ENCODE measurements at regions not wholly inside any gene's neighbourhood (a gene's known extent, or its start where the extent isn't known, plus 50 kb on each side); places are given as distances from the start of the nearest gene placed in this dataset.

DNA sequence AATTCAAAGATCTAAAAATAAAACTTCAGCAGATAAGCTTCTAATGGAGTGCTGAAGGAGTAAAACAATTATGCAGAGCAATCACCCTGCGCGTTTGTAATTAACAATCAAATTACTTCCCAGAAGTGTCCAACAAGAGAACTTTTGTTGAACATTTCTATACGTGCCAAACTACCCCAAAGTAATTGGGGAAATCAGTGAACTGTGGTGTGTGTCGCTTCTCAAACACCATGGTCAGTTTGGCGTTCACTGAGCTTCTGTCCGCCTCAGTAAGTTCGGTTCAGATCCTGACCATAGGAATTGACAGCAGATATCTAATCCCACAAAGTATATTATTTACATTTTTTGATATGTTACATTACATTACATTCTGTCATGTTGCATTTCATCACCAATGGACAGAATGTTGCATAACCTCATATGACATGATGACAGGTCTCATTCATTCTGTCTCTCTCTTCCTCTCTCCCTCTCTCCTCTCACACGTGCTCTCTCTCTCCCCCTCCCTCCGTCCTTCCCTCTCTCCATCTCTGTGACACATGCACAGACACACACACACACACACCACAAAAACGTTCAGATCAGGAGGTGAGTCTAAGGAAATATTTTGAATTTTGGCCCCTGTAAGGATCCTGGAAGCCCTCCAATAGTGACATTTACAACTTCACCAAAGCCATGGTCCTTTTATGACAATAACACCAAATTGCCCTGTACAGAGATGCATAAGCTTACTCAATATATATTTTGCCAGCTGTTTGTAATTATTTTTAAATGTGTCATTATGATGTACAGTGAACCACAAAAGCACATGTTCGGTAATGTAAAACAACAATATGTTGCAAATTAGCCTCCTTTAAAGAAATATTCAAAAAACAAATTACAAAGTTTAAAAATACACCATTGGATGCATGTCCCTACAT lies 269.2 kb downstream of the FIGN start:
- in situ Hi-C loops (cut with HindIII; ENCODE audit: low pct_unique_long_range_greater_than_20kb, low sequenced_read_pairs): no loop called here
- DNase-seq (ENCODE audit: low read depth, low spot score): no peak

DNA sequence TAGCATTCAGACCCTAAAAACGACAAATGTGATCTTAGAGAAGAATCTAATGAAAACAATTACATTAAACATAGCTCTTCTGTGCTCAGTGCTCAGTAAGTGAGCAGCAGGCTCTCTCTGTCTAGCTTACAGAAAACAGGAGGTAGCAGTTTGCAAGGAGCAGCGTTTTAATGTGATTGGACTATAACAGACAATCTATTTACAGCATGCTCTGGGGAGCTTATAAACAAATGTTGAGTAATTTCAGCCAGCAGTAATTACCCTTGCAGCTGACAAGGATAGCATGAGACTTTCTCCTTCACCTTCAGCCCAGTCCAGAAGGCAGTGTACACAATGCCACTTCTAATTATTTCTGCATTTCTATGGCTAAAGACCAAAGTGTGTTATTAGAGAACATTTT lies 270.4 kb downstream of the FIGN start:
- in situ Hi-C loops (cut with HindIII; ENCODE audit: low pct_unique_long_range_greater_than_20kb, low sequenced_read_pairs): no loop called here
- peak; percentile 30 for DNase-seq (ENCODE audit: low read depth, low spot score)

DNA sequence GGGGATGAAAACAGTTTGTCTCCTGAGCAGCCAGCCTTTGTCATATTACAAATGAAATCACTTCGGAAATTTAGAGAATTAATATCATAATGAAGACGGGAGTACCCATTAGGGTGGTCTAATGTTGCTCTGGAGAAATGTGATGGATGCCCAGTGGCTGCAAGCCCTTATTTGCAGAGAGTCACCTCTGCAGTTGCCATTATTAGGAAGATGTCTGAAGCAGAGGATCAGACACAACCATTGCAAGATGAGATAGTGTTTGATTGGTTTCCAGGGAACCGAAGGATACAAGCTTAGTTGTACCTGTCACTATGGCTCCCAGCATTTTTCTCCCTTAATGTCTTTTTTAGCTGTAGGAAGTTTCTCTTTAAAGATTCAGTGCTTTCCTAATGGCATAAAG lies 272.4 kb downstream of the FIGN start:
- in situ Hi-C loops (cut with HindIII; ENCODE audit: low pct_unique_long_range_greater_than_20kb, low sequenced_read_pairs): no loop called here
- no peak for DNase-seq (ENCODE audit: low read depth, low spot score)

DNA sequence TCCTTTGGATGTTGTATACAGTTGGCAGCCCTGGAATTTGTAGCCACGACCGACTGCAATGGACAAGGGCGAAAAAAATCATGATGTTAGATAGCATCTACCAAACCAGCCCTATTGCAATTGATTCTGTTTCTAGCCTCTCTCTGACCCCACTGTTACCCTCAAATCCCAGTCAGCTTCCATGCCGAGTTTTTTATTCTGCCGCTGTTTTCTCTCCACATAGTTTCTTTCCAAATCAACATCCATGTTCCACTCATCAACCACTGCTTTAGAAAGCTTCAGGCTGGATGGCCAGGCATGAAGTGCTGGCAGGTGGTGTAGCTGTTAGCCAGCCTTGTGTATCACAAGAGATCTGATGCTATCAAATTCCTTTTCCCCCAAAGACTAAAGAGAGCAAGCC lies 272.8 kb downstream of the FIGN start:
- DNase-seq (ENCODE audit: low read depth, low spot score): no peak
- in situ Hi-C loops (cut with HindIII; ENCODE audit: low pct_unique_long_range_greater_than_20kb, low sequenced_read_pairs): no loop called here

DNA sequence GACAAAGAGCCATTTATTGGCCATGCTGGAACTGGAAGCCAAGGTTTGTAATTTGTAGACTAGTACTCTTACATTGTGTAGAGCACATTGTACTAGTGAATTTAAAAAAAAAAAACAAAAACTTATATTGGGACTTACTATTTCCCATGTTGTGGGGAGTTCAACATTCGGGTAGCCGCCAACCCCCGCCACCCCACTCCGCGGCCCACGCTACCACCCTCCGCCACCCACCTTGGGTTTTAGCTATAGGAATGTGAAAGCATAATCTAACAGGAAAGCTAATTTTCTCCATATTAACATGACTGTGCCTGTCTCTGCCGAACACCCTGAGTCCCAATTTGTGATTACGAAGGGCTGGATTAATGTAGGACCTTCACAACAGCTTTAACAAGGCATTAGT lies 275.8 kb downstream of the FIGN start:
- in situ Hi-C loops (cut with HindIII; ENCODE audit: low pct_unique_long_range_greater_than_20kb, low sequenced_read_pairs): no loop called here
- no peak for DNase-seq (ENCODE audit: low read depth, low spot score)

DNA sequence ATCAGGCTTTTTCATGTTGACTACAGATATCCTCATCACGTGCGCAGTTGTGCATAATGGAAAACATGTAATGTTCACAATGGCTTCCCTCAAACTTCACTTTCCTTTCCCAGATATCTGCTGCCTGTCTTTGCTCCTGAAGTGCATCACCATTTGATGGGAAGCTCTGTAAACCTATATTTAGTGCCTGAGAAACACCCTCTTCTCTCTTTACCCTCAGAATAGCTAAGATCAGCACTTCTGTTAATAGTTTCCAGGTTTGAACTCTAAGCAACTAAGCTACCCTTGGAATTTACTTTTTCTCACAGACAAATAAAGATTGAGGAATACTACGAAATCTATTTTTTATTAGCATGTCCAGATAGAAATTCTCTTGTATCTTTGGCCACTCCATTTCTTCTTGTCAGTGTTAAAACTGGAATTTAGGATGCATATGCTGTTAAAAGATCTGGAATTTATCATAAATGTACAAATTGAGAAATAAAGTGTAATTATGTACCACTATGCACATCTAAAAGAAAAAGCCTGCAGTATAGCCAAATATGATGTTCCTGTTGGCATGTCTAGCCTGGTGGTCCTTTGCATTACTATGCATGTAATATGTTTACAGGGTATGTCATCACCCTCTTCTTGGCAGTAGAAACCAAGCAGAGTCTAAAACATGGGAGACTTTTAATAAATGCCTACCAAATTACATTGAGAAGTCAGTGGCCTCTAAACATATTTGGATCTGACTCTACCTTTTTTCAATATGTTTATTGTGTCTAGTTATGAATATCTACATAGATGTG lies 278.7 kb downstream of the FIGN start:
- DNase-seq (ENCODE audit: low read depth, low spot score): no peak
- in situ Hi-C loops (cut with HindIII; ENCODE audit: low pct_unique_long_range_greater_than_20kb, low sequenced_read_pairs): no loop called here

DNA sequence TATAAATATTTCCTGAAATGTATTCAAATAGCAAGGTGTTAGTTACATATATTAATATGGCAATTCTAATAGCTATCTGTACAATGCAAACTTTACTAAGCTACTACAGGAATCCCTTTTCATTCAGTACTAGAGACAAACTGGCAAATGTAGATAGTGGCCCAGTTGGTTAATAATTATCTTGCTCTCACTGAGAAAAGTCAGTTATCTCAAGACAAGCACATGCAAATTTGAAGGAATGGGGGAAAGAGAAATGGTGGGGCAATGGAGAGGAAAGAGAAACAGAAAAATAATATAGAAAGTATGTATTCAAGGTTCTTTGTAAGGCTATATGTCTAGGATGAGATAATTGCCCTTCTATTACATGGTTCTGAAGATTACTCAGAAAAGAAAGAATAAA lies 280.0 kb downstream of the FIGN start:
- in situ Hi-C loops (cut with HindIII; ENCODE audit: low pct_unique_long_range_greater_than_20kb, low sequenced_read_pairs): no loop called here
- no peak for DNase-seq (ENCODE audit: low read depth, low spot score)

DNA sequence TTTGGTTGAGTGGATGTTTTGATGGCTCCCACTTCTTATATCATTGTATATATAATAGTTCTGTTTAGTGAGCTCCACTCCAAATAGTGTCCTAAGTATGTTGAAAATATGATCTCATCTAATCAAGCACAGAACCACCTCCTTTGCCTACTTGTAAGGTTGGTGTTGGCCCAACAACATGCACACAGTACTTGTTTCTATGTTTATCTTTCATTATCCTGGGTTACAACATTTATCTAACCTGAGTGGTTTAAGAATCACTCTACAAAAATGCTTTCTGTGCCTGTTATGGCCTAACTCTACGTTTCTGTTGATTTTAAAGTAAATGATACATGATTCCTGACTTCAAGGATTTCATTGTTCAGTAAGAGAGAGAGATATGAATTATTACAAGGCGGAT lies 281.9 kb downstream of the FIGN start:
- in situ Hi-C loops (cut with HindIII; ENCODE audit: low pct_unique_long_range_greater_than_20kb, low sequenced_read_pairs): no loop called here
- DNase-seq (ENCODE audit: low read depth, low spot score): no peak

DNA sequence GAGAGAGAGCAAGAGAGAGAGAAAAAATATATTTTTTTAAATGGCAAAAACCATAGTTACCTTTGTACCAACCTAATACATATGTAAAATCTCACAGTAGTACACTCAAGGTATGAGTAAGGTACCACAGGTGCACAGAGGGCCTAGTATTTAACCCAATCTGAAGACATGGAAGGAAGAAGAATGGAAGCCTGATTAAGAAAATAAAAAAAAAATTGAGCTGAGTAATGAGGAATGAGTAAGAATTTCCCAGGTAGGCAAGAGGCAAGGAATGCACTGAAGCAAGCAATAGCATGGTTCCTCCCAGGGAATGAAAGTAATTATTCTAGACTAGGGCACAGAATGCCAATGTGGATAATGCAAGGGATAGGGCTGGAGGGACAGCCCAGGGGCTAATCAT lies 294.2 kb downstream of the FIGN start:
- DNase-seq (ENCODE audit: low read depth, low spot score): no peak
- in situ Hi-C loops (cut with HindIII; ENCODE audit: low pct_unique_long_range_greater_than_20kb, low sequenced_read_pairs): no loop called here

DNA sequence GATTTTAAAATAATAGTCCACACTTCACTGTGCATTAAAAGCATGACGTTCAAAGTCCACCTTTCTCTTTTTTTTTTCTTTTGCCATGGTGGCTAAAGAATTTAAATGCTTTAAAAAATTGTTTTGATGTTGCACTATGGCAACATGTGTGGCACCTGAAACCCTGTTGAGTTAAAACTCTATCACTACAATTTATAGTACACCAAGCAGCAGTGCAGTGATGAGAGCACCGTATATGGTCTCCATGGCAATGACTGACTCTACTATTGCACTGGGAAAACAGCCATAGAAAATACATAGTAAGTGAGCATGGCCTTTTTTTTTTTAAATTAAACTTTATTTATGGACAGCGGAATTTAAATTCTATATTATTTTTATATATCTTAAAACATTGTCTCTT lies 298.8 kb downstream of the FIGN start:
- in situ Hi-C loops (cut with HindIII; ENCODE audit: low pct_unique_long_range_greater_than_20kb, low sequenced_read_pairs): no loop called here
- DNase-seq (ENCODE audit: low read depth, low spot score): no peak

DNA sequence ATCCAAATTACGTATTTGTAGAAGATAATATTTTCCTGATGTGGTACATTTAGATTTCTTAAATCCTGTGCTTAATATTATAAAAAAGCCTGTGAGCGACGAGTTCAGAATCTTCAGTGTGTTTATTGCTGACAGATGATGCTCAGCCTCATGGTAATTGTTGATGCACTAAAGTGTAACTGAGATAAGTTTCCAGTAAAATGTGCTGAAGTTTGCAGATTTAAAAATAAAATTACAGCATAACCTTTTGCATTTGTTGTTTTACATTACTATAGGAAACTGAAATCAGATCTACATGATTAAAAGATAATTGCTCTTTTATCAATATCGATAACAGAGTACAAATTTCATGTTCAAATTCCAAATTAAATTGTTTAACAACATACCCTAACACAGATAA lies 307.6 kb downstream of the FIGN start:
- in situ Hi-C loops (cut with HindIII; ENCODE audit: low pct_unique_long_range_greater_than_20kb, low sequenced_read_pairs): no loop called here
- DNase-seq (ENCODE audit: low read depth, low spot score): no peak

DNA sequence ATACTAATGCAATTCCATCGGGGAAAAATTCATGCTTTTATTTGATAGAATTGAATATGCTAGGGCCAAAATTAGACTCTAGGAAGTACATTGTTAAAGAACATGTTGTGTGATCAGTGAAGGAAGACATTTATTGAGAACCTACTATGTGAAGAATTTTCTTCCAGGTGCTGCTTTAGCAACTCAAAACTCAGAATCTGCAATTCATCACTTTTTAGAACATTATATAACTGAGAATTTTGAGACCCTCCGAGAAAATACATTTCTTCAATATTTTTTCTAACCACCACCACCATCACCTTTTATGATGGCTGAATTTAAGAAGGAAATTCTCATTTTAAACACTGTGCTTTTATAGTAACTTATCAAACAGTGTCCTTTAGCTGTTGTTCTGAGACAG lies 315.2 kb downstream of the FIGN start:
- in situ Hi-C loops (cut with HindIII; ENCODE audit: low pct_unique_long_range_greater_than_20kb, low sequenced_read_pairs): no loop called here

DNA sequence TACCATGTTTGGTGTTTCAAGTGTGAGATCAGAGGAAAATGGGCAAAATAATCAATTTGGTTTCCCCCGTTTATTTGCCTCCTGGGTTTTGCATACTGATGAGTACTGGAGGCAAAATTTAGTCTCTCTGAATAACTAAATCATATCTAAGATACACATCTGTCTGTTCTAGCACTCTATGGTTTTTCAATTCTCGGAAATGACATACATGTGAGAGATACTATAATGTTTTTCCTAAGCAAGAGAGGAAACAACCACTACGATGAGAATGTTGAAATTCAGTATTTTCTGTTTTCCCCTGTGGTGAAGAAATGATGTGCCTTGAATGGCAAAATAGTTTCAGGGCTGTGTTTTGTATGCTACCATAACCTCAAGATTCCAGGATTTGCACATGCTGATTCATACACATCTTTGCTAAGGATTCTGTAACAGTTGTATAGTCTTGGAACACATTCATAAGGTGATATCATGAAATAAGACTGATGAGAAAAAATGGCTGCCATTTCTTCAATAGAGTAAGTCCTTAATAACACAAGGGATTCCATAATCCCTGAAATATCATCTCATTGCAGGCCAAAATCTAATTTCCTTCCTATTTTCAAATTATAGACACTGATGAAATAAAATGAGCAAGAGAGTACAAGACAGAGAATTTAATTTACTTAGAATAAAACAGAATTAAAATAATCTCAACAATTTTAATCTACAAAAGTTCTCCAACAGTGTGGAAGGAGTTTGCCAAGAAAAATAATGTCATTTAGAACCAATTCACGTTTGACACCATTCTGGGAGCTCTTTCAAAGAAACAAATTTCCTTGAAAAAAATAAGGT lies 316.6 kb downstream of the FIGN start:
- no peak for DNase-seq (ENCODE audit: low read depth, low spot score)
- in situ Hi-C loops (cut with HindIII; ENCODE audit: low pct_unique_long_range_greater_than_20kb, low sequenced_read_pairs): no loop called here

More for the DNA sequence above, 315.2 kb downstream of the FIGN start:
- no peak for DNase-seq (ENCODE audit: low read depth, low spot score)

DNA sequence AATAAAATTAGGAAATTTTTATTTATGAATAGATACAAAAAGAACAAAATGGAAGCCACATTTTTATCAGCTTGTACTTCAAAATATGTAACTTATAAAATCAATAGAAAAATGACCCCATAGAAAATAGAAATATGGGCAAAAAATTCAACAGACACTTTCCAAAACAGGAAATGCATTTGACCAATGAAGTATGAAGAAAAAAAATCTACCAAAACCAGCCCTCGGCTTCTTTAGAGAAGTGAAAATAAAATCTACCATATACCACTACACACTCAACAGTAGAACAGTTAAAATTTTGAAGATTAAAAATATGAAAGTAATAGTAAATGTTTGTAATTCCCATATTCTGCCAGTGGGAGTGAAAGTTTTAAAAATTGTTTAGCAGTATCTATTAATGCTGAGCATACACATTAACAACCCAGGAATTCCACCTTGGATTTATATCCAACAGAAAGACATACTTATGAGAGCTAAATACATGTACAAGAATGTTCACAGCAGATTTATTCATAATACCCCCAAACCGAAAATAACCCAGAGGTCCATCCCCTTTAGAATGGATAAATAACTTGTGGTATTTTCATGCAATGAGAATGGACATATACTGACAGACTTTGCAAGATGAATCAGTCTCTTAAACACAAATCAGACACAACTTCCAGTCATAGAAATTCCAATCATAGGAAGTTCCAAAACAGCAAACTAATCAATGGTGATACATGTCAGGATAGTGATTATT lies 318.0 kb downstream of the FIGN start:
- in situ Hi-C loops (cut with HindIII; ENCODE audit: low pct_unique_long_range_greater_than_20kb, low sequenced_read_pairs): no loop called here
- DNase-seq (ENCODE audit: low read depth, low spot score): no peak

DNA sequence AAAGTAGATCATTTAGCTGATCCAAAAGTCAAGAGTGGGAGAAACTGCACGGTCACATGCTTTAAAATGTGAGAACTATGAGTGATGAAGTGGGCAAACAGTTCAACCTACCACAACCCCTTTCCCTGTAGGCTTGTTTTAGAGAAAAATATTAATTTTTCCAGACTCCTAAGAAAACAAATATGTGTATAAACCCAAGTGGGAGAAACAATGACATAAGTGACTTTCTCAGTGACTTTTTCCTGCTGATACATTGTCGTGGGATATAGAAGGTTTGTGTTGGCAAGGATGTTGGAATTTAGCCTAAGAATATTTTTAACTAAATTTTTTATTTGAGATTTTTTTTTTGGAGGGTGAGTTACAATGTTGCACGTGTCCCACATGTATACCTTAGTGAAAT lies 321.7 kb downstream of the FIGN start:
- DNase-seq (ENCODE audit: low read depth, low spot score): no peak
- in situ Hi-C loops (cut with HindIII; ENCODE audit: low pct_unique_long_range_greater_than_20kb, low sequenced_read_pairs): no loop called here

DNA sequence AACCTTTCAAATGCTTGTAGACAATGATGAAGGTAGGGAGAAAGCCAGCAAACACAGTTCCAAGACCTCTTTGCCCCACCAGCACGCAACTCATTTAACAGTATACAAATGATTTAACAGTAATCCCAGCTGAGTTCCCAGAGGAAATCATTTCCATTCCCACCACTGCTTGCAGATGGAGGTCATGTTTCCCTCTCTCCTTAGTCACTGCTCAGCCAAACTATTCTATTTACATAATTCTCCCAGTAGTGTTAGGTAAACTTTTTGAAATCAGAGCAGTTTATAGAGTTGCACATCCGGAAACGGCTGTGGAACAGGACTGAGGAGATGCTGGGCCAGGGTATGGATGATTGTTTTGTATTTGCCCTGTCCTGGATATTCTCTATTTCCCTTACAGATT lies 328.5 kb downstream of the FIGN start:
- DNase-seq (ENCODE audit: low read depth, low spot score): no peak
- in situ Hi-C loops (cut with HindIII; ENCODE audit: low pct_unique_long_range_greater_than_20kb, low sequenced_read_pairs): no loop called here

DNA sequence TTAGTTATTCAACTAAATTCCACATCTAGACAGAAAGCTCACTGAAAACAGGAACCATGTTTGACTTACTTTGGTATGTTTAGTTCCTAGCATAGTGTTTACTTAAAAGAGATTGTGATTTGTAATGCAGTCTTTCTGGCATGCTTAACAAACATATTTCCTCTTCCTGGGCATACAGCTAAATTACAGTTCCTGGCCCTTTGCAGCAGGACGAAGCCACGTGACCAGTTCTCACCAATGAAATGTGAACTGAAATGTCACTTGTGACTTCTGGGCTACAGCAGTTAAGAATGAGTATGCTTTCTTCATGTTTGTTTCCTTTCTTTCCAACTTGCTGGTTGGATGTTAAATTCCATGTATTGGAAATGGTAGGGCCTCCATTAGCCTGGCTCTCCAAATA lies 330.5 kb downstream of the FIGN start:
- in situ Hi-C loops (cut with HindIII; ENCODE audit: low pct_unique_long_range_greater_than_20kb, low sequenced_read_pairs): no loop called here
- no peak for DNase-seq (ENCODE audit: low read depth, low spot score)

DNA sequence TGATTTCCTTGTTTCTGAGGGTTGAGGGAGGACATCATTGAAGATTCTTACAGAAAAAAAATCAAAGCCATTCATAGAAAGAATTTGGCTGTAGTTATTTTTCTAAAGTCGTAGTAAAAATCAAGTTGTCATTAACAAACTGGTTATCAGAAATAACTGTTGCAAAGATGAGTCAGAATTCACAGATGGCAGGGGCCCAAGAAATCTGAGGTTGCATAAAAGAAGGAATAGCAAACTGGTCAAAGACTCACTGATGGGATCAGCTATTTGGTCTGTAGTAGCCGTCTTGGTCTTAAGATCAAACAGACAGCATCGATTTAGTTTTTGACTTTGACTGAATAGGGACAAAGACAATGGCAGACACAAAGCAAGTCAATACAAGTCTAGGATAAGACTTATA lies 334.3 kb downstream of the FIGN start:
- no peak for DNase-seq (ENCODE audit: low read depth, low spot score)
- in situ Hi-C loops (cut with HindIII; ENCODE audit: low pct_unique_long_range_greater_than_20kb, low sequenced_read_pairs): no loop called here

All from SK-MEL-5 (cell line).